Stimulated activated CD4-positive, alpha-beta T cell treated with anti-CD3 and anti-CD28 coated beads, Interleukin-12 subunit alpha, Interleukin-12 subunit beta, amount 100 ng/mL, for 4 hours (primary cell): ENCODE measurements at regions not wholly inside any gene's neighbourhood (a gene's known extent, or its start where the extent isn't known, plus 50 kb on each side); places are given as distances from the start of the nearest gene placed in this dataset.

ENCODE experiments used
- DNase-seq: peaks from one replicate; pipeline ENCODE4 v3.0.0-alpha.2; 2020

- no peak for DNase-seq
These were observed 399.2 kb downstream of the NLGN4X start for GRCh38 chrX:5829469-5829868.

GRCh38 chrX:5829060-5829459 lies 399.6 kb downstream of the NLGN4X start:
- DNase-seq, result no peak

GRCh38 chrX:5823903-5824302 lies 404.8 kb downstream of the NLGN4X start:
- DNase-seq, result no peak

- no peak for DNase-seq
These were observed 418.0 kb downstream of the NLGN4X start for GRCh38 chrX:5810636-5811035.

- no peak for DNase-seq
These were observed 421.5 kb downstream of the NLGN4X start for GRCh38 chrX:5807181-5807580.

- no peak for DNase-seq
These were observed 426.3 kb downstream of the NLGN4X start for GRCh38 chrX:5802391-5802790.

GRCh38 chrX:5791721-5792120 lies 436.9 kb downstream of the NLGN4X start:
- DNase-seq, result no peak

- DNase-seq, result no peak
These were observed 439.8 kb downstream of the NLGN4X start for GRCh38 chrX:5788910-5789309.

- no peak for DNase-seq
These were observed 447.8 kb downstream of the NLGN4X start for GRCh38 chrX:5780821-5781220.

GRCh38 chrX:5775846-5776430 lies 452.7 kb downstream of the NLGN4X start:
- no peak for DNase-seq

GRCh38 chrX:5774446-5774845 lies 454.2 kb downstream of the NLGN4X start:
- no peak for DNase-seq

GRCh38 chrX:5771441-5771840 lies 457.2 kb downstream of the NLGN4X start:
- no peak for DNase-seq

GRCh38 chrX:5756616-5757015 lies 472.1 kb downstream of the NLGN4X start:
- DNase-seq, result no peak

- no peak for DNase-seq
These were observed 475.4 kb downstream of the NLGN4X start for GRCh38 chrX:5753291-5753690.

- DNase-seq, result no peak
These were observed 475.8 kb downstream of the NLGN4X start for GRCh38 chrX:5752831-5753230.

GRCh38 chrX:5748586-5749150 lies 480.0 kb downstream of the NLGN4X start:
- DNase-seq, result no peak

- DNase-seq, result no peak
These were observed 482.4 kb downstream of the NLGN4X start for GRCh38 chrX:5746231-5746630.

GRCh38 chrX:5733501-5733900 lies 495.2 kb downstream of the NLGN4X start:
- DNase-seq, result no peak

GRCh38 chrX:5730556-5730955 lies 498.1 kb downstream of the NLGN4X start:
- DNase-seq, result no peak

- no peak for DNase-seq
These were observed 502.4 kb downstream of the NLGN4X start for GRCh38 chrX:5726224-5726623.

GRCh38 chrX:5724123-5724522 lies 504.5 kb downstream of the NLGN4X start:
- DNase-seq, result no peak

- DNase-seq, result no peak
These were observed 510.0 kb downstream of the NLGN4X start for GRCh38 chrX:5718651-5719050.

- no peak for DNase-seq
These were observed 512.0 kb downstream of the NLGN4X start for GRCh38 chrX:5716666-5717065.

- no peak for DNase-seq
These were observed 520.4 kb downstream of the NLGN4X start for GRCh38 chrX:5708251-5708650.

GRCh38 chrX:5702890-5703289 lies 525.8 kb downstream of the NLGN4X start:
- DNase-seq, result no peak
